NCI-H2107 treated with DMSO at 0.1 percent for 48 hours (cell line): ENCODE measurements at regions not wholly inside any gene's neighbourhood (a gene's known extent, or its start where the extent isn't known, plus 50 kb on each side); places are given as distances from the start of the nearest gene placed in this dataset.

Experiments
- DNase-seq: peaks from one replicate; lab custom pipeline; 2025; ENCODE audit not compliant: unreplicated experiment; lab: John Stamatoyannopoulos, UW

- DNase-seq = no peak
Measured at GRCh38 chr3:105006164-105006563, 360.5 kb upstream of the ALCAM start.

GRCh38 chr3:105013657-105014056 is 353.1 kb upstream of the ALCAM start:
- DNase-seq = no peak

GRCh38 chr3:105014631-105015030 is 352.1 kb upstream of the ALCAM start:
- DNase-seq = no peak

- no peak for DNase-seq
Measured at GRCh38 chr3:105022813-105023212, 343.9 kb upstream of the ALCAM start.

GRCh38 chr3:105030211-105030610 is 336.5 kb upstream of the ALCAM start:
- no peak for DNase-seq

- no peak for DNase-seq
Measured at GRCh38 chr3:105032541-105032940, 334.2 kb upstream of the ALCAM start.

- DNase-seq = no peak
Measured at GRCh38 chr3:105033081-105033480, 333.6 kb upstream of the ALCAM start.

GRCh38 chr3:105039004-105039403 is 327.7 kb upstream of the ALCAM start:
- DNase-seq = no peak

GRCh38 chr3:105040026-105040622 is 326.6 kb upstream of the ALCAM start:
- DNase-seq = no peak

GRCh38 chr3:105042586-105042985 is 324.1 kb upstream of the ALCAM start:
- no peak for DNase-seq

GRCh38 chr3:105051111-105051510 is 315.6 kb upstream of the ALCAM start:
- no peak for DNase-seq

- no peak for DNase-seq
Measured at GRCh38 chr3:105051972-105052371, 314.7 kb upstream of the ALCAM start.

GRCh38 chr3:105062853-105063252 is 303.9 kb upstream of the ALCAM start:
- no peak for DNase-seq

- no peak for DNase-seq
Measured at GRCh38 chr3:105065895-105066839, 300.5 kb upstream of the ALCAM start.

GRCh38 chr3:105067361-105067760 is 299.3 kb upstream of the ALCAM start:
- DNase-seq = no peak

GRCh38 chr3:105077060-105077822 is 289.5 kb upstream of the ALCAM start:
- no peak for DNase-seq

- no peak for DNase-seq
Measured at GRCh38 chr3:105083945-105084344, 282.8 kb upstream of the ALCAM start.

GRCh38 chr3:105085506-105085905 is 281.2 kb upstream of the ALCAM start:
- no peak for DNase-seq

GRCh38 chr3:105093371-105094252 is 273.1 kb upstream of the ALCAM start:
- DNase-seq = no peak

GRCh38 chr3:105094588-105094987 is 272.1 kb upstream of the ALCAM start:
- DNase-seq = no peak

GRCh38 chr3:105096071-105096470 is 270.6 kb upstream of the ALCAM start:
- no peak for DNase-seq
